Upper lobe of right lung (tissue), 1 donor: ENCODE measurements at regions not wholly inside any gene's neighbourhood (a gene's known extent, or its start where the extent isn't known, plus 50 kb on each side); places are given as distances from the start of the nearest gene placed in this dataset.
"Not testable (repeated sequence)": the region's sequence is repeated elsewhere in the genome, so short reads cannot be mapped to it uniquely, and the experiment has no call there.

ENCODE experiments used
- ATAC-seq: fragments of 200-7000 bp; cut with Tn5 transposase; one replicate; pipeline ENCODE4 v1.9.1; 2020; ENCODE audit warnings: mild to moderate bottlenecking, moderate library complexity
- DNase-seq: peaks from one replicate; pipeline ENCODE4 v3.0.0-alpha.2; 2020
- H3K27ac ChIP-seq: fragments of 200-600 bp; one replicate; pipeline ENCODE4 v1.8.0; 2022
- H3K27me3 ChIP-seq: fragments of 200-600 bp; one replicate; pipeline ENCODE4 v1.8.0; 2022; ENCODE audit warnings: mild to moderate bottlenecking
- H3K36me3 ChIP-seq: fragments of 200-600 bp; one replicate; pipeline ENCODE4 v1.8.0; 2022
- H3K4me1 ChIP-seq: fragments of 200-600 bp; one replicate; pipeline ENCODE4 v1.8.0; 2022
- H3K4me3 ChIP-seq: fragments of 200-600 bp; one replicate; pipeline ENCODE4 v1.8.0; 2022; ENCODE audit warnings: mild to moderate bottlenecking
- H3K9me3 ChIP-seq: fragments of 200-600 bp; one replicate; pipeline ENCODE4 v1.8.0; 2022
- intact Hi-C: fragments of 100-400 bp; cut with DNase I; formaldehyde crosslinking; loops from one replicate; pipeline ENCODE4 v1.11.0; 2022
- TF ChIP-seq, protein P1 (sequence below): fragments of 200-600 bp; IDR thresholded peaks from one replicate; pipeline ENCODE4 v1.8.0; 2022; ENCODE audit warnings: antibody characterized with exemption
- donor health status: DM: no; HTN: yes; CAD: no; lungs with severe emphysema.

DNA sequence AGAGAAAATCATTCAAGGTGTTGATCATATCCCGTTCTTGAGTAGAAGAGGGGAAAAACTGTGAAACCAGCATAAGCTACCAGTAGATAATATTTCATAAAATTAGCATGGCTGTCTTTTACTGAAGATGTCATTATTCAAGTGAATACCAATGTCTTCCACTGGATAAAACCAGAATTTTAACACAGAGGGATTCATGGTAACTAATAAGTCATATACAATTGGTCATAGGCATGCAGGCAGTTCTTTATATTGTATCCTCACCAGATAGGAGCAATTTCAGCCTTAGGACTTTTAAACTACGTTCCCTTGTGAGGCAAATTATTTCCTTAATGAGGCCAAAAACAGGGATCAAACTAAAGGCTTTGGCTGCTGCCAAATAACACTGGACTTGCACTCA lies 202.3 kb upstream of the PITRM1 start:
- H3K9me3 ChIP-seq, result no peaks in the 10 kb centered on the region
- no peak overlapping the region for H3K4me3 ChIP-seq
- DNase-seq (no peak), ATAC-seq (no peak)
- TF ChIP-seq, protein P1, sequence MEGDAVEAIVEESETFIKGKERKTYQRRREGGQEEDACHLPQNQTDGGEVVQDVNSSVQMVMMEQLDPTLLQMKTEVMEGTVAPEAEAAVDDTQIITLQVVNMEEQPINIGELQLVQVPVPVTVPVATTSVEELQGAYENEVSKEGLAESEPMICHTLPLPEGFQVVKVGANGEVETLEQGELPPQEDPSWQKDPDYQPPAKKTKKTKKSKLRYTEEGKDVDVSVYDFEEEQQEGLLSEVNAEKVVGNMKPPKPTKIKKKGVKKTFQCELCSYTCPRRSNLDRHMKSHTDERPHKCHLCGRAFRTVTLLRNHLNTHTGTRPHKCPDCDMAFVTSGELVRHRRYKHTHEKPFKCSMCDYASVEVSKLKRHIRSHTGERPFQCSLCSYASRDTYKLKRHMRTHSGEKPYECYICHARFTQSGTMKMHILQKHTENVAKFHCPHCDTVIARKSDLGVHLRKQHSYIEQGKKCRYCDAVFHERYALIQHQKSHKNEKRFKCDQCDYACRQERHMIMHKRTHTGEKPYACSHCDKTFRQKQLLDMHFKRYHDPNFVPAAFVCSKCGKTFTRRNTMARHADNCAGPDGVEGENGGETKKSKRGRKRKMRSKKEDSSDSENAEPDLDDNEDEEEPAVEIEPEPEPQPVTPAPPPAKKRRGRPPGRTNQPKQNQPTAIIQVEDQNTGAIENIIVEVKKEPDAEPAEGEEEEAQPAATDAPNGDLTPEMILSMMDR, result no peak
- intact Hi-C loops, result no loop called here
- H3K36me3 ChIP-seq, result no peaks in the 10 kb centered on the region
- H3K27me3 ChIP-seq, result no peaks in the 10 kb centered on the region
- no peak overlapping the region for H3K27ac ChIP-seq
- no peaks in the 10 kb centered on the region for H3K4me1 ChIP-seq

DNA sequence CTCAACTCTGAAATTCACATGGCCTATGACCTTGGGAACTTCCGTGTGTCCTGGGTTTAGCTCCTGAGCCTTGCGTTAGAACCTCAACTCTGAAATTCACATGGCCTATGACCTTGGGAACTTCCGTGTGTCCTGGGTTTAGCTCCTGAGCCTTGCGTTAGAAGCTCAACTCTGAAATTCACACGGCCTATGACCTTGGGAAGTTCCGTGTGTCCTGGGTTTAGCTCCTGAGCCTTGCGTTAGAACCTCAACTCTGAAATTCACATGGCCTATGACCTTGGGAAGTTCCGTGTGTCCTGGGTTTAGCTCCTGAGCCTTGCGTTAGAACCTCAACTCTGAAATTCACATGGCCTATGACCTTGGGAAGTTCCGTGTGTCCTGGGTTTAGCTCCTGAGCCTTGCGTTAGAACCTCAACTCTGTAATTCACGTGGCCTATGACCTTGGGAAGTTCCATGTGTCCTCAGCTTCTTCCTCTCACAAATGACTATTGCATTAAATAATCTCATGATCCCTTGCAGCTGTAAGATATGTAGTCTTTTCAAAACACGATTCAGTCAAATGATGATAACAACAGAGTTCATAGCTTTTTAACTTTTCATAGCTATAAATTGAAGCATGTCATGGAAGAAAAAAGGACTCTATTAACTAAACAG lies 200.9 kb upstream of the PITRM1 start:
- H3K36me3 ChIP-seq, intact Hi-C loops, H3K9me3 ChIP-seq, H3K27ac ChIP-seq, H3K27me3 ChIP-seq, DNase-seq, H3K4me1 ChIP-seq, ATAC-seq, H3K4me3 ChIP-seq: not testable (repeated sequence)

DNA sequence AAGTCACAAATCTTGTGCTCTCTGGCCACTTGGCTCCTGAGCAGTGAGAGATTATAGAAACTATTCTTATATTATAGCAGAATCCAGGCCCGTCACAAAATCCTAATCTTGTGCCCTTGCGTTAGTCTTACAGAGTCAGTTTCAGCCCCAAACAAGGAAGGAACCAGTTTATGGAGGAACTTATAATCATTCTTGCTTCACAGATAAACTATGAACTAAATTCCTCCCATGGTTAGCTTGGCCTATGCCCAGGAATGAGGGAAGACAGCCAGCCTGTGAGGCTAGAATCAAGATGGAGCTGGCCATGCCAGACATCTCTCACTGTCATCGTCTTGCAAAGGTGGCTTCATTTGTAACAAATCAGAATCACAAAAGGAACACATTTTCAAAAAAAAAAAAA lies 199.7 kb upstream of the PITRM1 start:
- ATAC-seq, result peak; percentile 69
- intact Hi-C loops, result no loop called here
- no peaks in the 10 kb centered on the region for H3K4me1 ChIP-seq
- no peaks in the 10 kb centered on the region for H3K27me3 ChIP-seq
- H3K4me3 ChIP-seq, result no peak overlapping the region
- no peak for DNase-seq
- H3K36me3 ChIP-seq, result no peaks in the 10 kb centered on the region
- no peaks in the 10 kb centered on the region for H3K9me3 ChIP-seq
- H3K27ac ChIP-seq, result no peak overlapping the region
- TF ChIP-seq, protein P1, result no peak

DNA sequence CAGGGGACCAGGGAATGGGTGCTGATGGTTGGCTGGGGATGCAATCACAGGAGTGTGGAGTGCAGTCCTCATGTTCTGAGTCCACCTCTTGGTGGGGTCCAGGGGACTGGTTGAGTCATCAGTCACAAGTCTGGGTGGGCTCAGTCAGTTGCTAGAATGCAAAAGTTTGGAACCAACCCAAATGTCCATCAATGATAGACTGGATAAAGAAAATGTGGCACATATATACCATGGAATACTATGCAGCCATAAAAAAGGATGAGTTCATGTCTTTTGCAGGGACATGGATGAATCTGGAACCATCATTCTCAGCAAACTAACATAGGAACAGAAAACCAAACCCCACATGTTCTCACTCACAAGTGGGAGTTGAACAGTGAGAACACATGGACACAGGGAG lies 199.0 kb upstream of the PITRM1 start:
- H3K4me3 ChIP-seq, H3K27ac ChIP-seq, ATAC-seq, H3K9me3 ChIP-seq, H3K27me3 ChIP-seq, H3K4me1 ChIP-seq, intact Hi-C loops, DNase-seq, H3K36me3 ChIP-seq: not testable (repeated sequence)

DNA sequence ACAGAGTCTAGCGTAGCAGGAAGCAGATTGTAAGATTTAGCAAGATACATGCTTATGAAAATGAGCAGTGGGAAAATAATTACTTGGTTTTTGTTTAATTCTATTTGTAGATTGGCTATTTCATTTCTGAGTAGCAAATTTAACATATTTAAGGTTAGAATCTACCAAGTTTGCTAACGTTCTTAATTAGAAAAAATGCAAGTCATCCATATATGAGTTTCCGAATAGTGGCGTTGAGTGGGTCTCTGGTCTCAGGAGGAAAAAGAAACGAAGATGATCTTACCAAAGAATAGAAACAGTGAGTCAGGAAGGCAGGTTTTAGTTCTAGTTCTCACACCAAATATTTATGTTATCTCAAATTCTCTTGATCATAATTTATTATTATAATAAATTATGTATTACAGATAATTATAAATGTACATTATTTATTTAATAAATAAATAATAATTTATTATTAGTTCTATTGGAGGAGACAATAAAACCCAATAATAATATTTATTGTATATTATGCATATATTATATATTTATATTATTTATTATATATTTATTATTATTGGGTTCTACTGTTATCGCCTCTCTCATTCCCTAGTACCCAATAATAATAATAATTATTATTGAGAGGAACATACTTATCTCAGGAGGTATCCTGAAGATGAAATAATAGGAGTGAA lies 194.3 kb upstream of the PITRM1 start:
- Histone ChIP-seq H3K4me3 (no peak overlapping the region), H3K36me3 (no peaks in the 10 kb centered on the region), H3K27me3 (no peaks in the 10 kb centered on the region), H3K9me3 (no peaks in the 10 kb centered on the region), H3K4me1 (no peaks in the 10 kb centered on the region), H3K27ac (no peak overlapping the region)
- intact Hi-C loops, result no loop called here
- DNase-seq, result no peak
- TF ChIP-seq, protein P1, result no peak
- ATAC-seq, result no peak

DNA sequence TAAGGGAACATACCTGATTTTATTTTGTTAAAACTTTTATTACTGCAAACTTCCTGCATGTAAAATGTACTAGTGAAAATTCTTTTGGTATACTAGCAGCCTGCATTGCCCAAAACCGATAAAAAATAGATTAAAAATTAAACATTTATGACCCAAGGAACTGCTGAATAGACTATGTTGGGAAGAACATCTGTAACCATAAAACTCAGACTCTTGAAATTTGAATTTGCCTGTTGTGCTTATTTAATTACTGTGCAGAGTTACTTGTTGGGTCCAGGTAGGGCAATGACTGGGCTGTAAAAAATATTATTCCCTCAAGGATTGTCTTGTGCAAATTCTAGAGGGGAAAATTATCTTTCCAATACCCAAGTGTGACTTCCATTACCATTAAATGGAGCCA lies 193.5 kb upstream of the PITRM1 start:
- no peak for ATAC-seq
- Histone ChIP-seq H3K4me3 (no peak overlapping the region), H3K9me3 (no peaks in the 10 kb centered on the region), H3K27ac (no peak overlapping the region), H3K27me3 (no peaks in the 10 kb centered on the region), H3K4me1 (no peaks in the 10 kb centered on the region), H3K36me3 (no peaks in the 10 kb centered on the region)
- TF ChIP-seq, protein P1, result no peak
- intact Hi-C loops, result no loop called here
- no peak for DNase-seq
